ENCODE measurements at regions not wholly inside any gene's neighbourhood (a gene's known extent, or its start where the extent isn't known, plus 50 kb on each side); places are given as distances from the start of the nearest gene placed in this dataset.

DNA sequence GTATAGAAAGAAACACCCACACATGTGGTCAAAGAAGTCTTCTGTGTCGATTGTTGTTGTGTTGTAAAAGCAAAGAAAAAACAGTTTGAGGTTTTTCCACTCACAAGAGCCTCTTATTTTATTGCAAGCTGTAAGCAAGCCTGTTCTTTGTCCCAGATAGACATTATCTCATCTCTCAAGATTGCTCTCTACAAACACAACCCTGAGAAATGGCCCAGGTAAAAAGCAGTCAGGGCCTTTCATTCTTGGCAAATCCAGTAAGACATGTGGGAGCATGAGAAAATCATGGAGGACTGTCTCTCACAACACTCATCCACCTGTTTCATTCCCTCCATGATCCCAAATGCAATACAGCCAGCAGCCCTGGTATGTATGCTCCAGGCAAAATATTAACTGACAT is 286.6 kb upstream of the POU5F2 start:
- DNase-seq (ENCODE audit: low read depth, low spot score): no peak
- no peaks in the 10 kb centered on the region for H3K27me3 ChIP-seq (ENCODE audit: control insufficient read depth, extremely low read depth, insufficient read depth, low read length)
- H3K27ac ChIP-seq (ENCODE audit: control insufficient read depth, insufficient read depth, low read length): no peak overlapping the region
- no peaks in the 10 kb centered on the region for H4K20me1 ChIP-seq (ENCODE audit: control insufficient read depth, extremely low read depth, insufficient read depth, low read length)
- H3K4me1 ChIP-seq (ENCODE audit: control insufficient read depth, extremely low read depth, insufficient read depth, low read length): no peaks in the 10 kb centered on the region
- no peak overlapping the region for H3K9ac ChIP-seq (ENCODE audit: control insufficient read depth, extremely low read depth, insufficient read depth, low read length)
- H2AFZ ChIP-seq (ENCODE audit: control insufficient read depth, low read length): no peak overlapping the region
- H3K4me2 ChIP-seq (ENCODE audit: control insufficient read depth, extremely low read depth, insufficient read depth, low read depth, low read length): no peak overlapping the region
- no peaks in the 10 kb centered on the region for H3K79me2 ChIP-seq (ENCODE audit: control insufficient read depth, insufficient read depth, low read length)
- dilution Hi-C loops (cut with MboI; ENCODE audit: extremely low pct_ligation_motif_present, low sequenced_read_pairs): no loop called here
- no peak overlapping the region for H3K4me3 ChIP-seq (ENCODE audit: control insufficient read depth in 2 of 3, extremely low read depth in 1 of 3, insufficient read depth in 2 of 3, low read depth in 1 of 3, low read length in 3 of 3)
- no peaks in the 10 kb centered on the region for H3K36me3 ChIP-seq (ENCODE audit: control insufficient read depth in 2 of 2, extremely low read depth in 1 of 2, insufficient read depth in 2 of 2, low read length in 2 of 2)
- no peaks in the 10 kb centered on the region for H3K9me1 ChIP-seq (ENCODE audit: control insufficient read depth, extremely low read depth, insufficient read depth, low read length)
- TF ChIP-seq, protein P1, sequence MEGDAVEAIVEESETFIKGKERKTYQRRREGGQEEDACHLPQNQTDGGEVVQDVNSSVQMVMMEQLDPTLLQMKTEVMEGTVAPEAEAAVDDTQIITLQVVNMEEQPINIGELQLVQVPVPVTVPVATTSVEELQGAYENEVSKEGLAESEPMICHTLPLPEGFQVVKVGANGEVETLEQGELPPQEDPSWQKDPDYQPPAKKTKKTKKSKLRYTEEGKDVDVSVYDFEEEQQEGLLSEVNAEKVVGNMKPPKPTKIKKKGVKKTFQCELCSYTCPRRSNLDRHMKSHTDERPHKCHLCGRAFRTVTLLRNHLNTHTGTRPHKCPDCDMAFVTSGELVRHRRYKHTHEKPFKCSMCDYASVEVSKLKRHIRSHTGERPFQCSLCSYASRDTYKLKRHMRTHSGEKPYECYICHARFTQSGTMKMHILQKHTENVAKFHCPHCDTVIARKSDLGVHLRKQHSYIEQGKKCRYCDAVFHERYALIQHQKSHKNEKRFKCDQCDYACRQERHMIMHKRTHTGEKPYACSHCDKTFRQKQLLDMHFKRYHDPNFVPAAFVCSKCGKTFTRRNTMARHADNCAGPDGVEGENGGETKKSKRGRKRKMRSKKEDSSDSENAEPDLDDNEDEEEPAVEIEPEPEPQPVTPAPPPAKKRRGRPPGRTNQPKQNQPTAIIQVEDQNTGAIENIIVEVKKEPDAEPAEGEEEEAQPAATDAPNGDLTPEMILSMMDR (optimal IDR thresholded peaks at IDR 0.05 in 1 of 3, IDR thresholded peaks at IDR 0.05 in 1 of 3, conservative IDR thresholded peaks at IDR 0.05 in 1 of 3; ENCODE audit: extremely low read depth in 1 of 3, insufficient read depth in 2 of 3, low read length in 3 of 3): no peak
- TF ChIP-seq EZH2 (IDR thresholded peaks at IDR 0.05; ENCODE audit: low read length): no peak
- FAIRE-seq: no peak
- H3K9me3 ChIP-seq (ENCODE audit: control insufficient read depth, low read depth, low read length): no peaks in the 10 kb centered on the region

DNA sequence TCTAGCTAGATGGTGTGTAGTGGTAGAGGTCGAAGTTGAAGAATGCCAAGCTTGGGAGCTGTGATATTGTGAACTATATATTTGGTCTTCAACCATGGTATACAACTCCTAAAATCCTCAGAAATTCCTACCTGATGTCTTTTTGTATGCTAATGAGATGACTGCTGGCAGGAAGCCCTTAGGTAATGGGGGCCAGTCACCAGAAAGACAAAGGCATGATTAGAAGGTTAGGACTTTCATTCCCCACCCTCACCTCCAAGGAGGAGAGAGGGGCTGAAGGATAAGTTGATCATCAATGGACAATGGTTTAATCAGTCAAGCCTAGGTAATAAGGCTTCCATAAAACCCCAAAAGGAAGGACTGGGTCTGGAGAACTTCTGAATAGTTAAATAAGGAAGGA is 285.7 kb upstream of the POU5F2 start:
- Histone ChIP-seq H3K27ac (ENCODE audit: control insufficient read depth, insufficient read depth, low read length) (no peak overlapping the region), H4K20me1 (ENCODE audit: control insufficient read depth, extremely low read depth, insufficient read depth, low read length) (no peaks in the 10 kb centered on the region), H3K27me3 (ENCODE audit: control insufficient read depth, extremely low read depth, insufficient read depth, low read length) (no peaks in the 10 kb centered on the region), H3K36me3 (ENCODE audit: control insufficient read depth in 2 of 2, extremely low read depth in 1 of 2, insufficient read depth in 2 of 2, low read length in 2 of 2) (no peaks in the 10 kb centered on the region), H3K9ac (ENCODE audit: control insufficient read depth, extremely low read depth, insufficient read depth, low read length) (no peak overlapping the region), H3K4me3 (ENCODE audit: control insufficient read depth in 2 of 3, extremely low read depth in 1 of 3, insufficient read depth in 2 of 3, low read depth in 1 of 3, low read length in 3 of 3) (no peak overlapping the region), H2AFZ (ENCODE audit: control insufficient read depth, low read length) (no peak overlapping the region), H3K4me2 (ENCODE audit: control insufficient read depth, extremely low read depth, insufficient read depth, low read depth, low read length) (no peak overlapping the region), H3K9me3 (ENCODE audit: control insufficient read depth, low read depth, low read length) (no peaks in the 10 kb centered on the region), H3K79me2 (ENCODE audit: control insufficient read depth, insufficient read depth, low read length) (no peaks in the 10 kb centered on the region), H3K9me1 (ENCODE audit: control insufficient read depth, extremely low read depth, insufficient read depth, low read length) (no peaks in the 10 kb centered on the region), H3K4me1 (ENCODE audit: control insufficient read depth, extremely low read depth, insufficient read depth, low read length) (no peaks in the 10 kb centered on the region)
- no peak for DNase-seq (ENCODE audit: low read depth, low spot score)
- FAIRE-seq: no peak
- no peak for TF ChIP-seq EZH2 (IDR thresholded peaks at IDR 0.05; ENCODE audit: low read length)
- TF ChIP-seq, protein P1 (optimal IDR thresholded peaks at IDR 0.05 in 1 of 3, IDR thresholded peaks at IDR 0.05 in 1 of 3, conservative IDR thresholded peaks at IDR 0.05 in 1 of 3; ENCODE audit: extremely low read depth in 1 of 3, insufficient read depth in 2 of 3, low read length in 3 of 3): no peak
- dilution Hi-C loops (cut with MboI; ENCODE audit: extremely low pct_ligation_motif_present, low sequenced_read_pairs): no loop called here

Measured in keratinocyte (primary cell).